SW 1271 (cell line): ENCODE measurements at regions not wholly inside any gene's neighbourhood (a gene's known extent, or its start where the extent isn't known, plus 50 kb on each side); places are given as distances from the start of the nearest gene placed in this dataset.

ENCODE experiments used
- DNase-seq, 2 experiments: peaks; one replicate each; lab custom pipeline; 2025; lab: John Stamatoyannopoulos, UW

DNA sequence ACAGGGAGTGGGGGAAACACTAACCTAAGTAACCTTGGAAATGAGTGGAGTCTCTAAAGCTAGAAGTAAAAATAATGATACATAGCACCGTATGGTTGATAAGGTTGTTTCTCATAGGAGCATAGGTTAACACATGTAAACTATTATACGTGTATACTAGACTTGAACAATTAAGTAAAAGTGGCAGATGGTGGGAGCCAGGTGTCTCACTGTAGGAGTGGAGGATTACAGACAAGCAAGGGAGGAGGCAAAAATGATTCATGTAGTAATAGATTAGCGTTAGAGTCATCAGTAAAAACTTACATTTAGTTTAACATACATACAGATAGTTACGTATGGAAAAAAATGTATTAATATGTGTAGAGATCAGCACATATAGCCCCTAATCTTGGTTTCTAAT lies 138.4 kb upstream of the DSCAM start:
- DNase-seq, result no peak

DNA sequence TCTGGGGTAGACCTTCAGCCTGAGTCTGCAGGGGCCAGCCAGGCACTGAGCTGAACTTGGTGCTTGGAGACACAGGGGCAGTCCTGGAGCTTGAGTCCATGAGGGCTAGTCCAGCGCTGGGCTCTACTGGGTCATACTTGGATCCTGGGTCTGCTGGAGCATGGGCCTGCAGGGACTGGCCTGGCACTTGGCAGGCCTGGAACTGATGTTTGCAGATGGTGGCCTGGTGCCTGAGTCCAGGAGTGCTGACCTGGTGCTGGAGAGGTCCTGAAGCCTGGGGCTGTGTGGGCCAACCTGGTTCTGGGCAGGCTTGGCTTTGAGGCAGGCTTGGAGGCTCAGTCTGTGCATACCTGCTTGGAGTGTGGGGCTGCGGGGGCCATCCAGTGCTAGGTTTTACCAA lies 143.4 kb upstream of the DSCAM start:
- no peak for DNase-seq

DNA sequence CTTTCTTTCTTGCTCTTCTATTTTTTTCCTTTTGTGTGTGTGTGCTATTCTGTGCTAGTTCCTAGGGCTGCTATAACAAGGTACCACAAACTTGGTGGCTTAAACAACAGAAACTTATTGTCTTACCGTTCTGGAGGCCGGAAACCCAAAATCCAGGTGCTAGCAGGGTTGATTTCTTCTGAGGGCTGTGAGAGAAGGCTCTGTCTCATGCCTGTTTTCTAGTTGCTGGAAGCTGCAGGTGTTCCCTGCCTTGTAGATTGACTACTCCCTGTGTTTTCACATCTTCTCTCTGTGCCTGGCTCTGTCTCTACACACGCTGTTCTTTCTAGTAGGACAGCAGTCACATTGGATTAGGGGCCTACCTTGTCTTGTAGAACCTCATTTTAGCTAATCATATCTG lies 150.9 kb upstream of the DSCAM start:
- no peak for DNase-seq

DNA sequence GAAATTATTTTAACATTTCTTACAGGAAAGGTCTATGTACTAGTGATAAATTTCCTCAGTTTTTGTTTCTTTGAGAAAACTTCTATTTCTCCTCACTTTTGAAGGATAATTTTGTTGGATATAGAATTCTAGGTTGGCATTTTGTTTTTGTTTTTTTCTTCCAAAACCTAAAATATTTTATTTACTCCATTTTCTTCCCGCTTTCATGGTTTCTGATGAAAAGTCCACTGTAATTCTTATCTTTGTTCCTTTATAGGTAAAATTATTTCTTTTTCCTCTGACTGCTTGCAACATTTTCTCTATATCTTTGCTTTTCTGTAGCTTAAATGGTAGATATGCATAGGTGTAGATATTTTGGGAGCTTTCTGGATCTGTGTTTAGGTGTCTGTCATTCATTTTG lies 153.9 kb upstream of the DSCAM start:
- no peak for DNase-seq

DNA sequence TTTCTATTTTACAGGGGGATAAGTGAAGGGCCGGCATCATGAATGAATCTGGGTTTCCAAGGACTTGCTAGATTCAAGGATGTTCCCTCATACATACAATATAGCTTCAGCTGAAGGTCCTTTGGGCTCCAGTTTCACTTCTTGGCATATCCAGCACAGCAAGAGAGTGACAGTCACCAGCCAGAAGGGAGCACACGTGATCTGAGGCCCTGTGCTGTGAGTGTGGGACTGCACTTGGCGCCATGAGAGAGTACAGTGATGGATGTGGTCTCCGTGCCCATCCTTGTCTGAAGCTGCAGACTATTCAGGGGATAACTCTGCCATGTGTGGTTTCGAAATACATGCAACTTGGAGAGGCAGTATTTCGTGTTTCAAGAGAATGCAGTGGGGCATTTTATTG lies 159.7 kb upstream of the DSCAM start:
- no peak for DNase-seq

DNA sequence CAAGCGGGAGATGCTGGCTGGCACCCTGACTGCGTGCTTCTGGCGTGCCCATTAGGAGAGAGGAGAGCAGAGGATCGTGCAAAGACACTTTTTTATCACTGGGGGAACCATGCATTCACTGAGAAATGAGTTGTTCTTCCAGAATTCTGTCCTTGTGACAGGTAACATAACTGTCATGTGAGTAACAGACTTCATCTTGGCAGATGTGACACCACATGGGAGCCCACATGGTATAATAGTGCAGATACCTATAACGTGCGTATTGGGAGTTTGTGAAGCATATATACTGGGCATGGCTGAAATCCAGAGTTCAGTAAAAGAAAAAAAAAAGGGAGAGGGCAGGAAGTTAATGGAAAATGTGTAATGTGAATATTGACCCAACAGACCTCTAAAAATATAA lies 159.6 kb upstream of the BACE2 start:
- no peak for DNase-seq

DNA sequence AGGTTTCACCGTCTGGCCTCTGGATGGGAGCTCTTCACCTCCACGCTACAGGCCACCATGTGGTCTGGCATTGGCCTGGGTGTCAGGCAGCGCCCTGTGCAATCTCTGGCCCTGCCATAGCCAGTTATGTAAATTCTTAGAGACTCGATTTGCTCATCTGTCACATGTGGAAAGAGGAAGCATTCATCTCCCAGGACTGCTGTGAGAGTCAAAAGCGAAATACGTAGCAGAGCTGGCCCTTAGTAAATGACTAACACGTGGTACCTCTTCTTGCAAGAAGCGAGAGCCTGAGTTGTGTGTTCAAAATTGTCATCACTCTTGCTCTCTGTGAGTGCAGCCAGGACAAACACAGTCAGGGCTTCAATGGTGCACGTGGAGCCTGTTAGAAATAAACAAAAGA lies 159.0 kb upstream of the BACE2 start:
- DNase-seq, result no peak

DNA sequence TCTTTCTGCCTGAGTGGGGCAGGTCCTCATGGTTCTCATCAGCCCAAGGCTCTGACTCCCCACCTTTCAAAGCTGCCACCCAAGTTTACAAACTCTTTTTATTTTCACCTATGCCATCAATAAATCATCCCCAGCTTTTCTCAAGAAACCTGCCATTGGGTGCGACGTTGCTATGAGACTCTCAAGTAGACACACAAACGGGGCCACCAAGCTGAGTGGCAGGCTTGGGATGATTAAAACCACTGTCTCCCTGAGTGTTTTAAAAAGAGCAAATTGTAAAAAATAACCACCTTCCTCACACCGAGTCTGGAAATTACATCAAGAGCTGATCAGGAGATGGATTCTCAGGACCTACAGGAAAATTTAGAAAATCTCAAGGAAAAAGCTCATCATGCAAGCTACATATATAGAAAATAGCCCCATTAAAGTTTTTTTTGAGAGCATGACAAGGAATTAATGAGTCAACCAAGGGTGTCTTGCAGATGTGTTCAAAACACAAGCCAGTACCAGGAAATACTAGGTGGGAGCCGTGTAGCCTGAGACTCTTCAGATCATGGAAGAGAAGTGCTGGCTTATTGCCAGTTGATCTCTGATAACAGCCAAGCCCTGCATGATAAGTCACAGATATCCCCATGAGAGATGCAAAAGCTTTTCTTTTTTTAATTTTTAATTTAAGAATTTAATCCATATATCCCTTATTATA lies 158.4 kb upstream of the BACE2 start:
- no peak for DNase-seq

DNA sequence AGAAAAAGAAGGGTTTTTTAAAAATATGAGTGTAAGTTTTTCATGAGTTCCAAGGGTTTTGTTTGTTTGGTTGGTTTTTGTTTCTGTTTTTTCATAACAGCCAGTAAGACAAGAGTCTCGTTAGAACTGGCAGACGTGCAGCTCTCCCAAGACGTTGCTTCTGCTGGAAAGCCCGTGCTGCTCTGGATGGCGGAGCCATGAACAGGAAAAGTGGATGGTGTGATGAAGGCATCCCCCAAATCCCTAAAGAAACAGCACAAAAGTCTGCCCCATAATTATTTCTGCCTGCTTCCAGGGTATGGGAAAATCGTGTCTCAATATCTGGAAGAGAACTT lies 157.9 kb upstream of the BACE2 start:
- no peak for DNase-seq

DNA sequence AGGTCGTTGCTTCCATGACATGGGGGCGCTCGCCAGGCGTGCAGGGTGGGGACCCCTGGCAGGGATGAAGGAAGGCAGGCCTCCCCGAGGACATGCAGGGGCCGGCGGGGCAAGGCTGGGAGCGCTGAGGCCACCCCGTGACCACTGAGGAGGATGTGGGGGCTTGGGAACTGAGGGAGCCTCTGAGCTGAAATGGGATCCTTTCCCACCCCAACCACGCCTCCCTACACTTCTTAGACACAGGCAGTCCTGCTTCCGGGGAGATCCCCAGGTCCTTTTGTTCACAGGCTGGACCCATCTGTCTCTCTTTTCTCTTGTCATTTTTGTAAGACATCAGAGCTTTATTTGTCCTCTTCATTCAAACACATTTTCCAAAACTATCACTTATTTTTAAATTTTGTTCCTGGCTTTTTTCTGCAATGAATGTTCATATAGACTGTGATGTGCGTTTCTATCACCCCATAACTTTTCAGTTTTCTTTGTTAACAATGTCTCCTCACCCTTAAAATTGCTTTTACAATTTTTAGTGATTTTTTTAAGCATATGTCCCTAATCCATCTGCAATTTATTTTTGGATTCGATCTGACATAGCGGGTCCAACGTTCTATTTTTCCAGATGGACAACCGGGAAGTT lies 156.7 kb upstream of the BACE2 start:
- DNase-seq, result no peak

DNA sequence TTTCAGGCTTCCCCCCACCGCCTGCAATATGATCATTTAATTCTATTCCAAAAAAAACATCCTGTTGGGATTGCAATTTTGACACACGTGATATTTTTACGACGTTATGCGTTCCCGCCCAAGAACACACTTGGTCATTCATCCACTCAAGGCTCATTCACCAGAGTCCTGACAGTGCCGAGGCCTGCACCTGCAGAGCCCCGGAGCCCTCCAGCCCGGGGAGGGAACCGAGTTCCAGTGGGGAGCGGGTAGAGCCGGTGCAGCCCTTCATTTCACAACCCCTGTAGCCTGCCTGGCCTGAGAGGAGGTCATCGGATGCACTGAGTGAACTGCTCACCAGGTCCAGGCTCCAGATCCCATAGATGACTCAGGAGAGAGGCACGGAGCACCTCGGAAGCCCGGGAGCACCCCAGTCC lies 156.0 kb upstream of the BACE2 start:
- DNase-seq, result no peak

DNA sequence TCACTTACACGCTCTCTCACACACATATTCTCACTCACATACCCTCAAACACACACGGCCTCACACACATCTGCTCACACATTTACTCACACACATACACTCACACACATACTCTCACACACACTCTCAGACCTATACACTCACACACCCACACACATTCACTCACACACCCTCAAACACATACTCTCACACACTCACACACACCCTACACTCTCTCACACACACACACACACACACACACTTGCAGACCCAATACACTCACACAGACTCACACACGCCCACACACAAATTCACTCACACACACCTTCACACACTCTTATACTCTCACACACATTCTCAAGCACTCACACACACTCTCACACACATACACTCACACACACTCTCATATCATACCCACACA lies 155.5 kb upstream of the BACE2 start:
- no peak for DNase-seq

DNA sequence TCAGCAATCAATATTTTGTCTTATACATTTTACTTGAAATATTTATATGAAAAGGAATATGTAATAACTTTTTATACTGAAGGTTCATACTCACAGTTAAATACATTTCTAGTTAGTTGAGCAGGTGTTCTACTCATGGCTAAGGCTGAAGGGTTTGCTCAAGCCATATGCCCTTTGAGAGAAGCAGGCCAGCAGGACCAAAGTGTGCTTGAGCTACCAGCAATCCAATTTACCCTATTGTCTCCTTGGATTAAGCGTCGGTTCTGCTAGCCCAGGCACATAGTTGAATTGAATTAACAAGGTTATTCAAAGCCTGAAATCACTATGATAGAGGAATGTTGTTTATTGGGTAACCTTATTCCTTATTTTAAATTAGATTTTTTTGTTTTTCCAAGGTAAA lies 151.5 kb upstream of the BACE2 start:
- no peak for DNase-seq

DNA sequence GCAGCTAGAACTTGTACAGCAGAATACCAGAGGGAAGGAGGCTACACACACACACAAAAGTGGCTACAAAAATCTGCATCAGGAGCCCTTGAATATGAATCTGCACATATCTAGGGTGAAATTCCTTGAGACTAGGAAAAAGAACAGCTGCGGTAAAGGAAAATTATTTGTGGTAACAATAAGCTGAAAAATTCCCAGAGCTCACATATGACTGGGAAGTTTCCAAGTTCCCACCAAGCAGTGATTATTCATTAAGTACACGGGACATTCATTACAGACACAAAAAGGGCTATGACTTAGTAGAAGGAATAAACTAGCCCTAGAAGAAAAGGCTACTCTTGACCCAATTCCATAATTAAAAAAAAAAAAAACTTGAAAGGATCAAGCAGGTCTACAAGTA lies 149.5 kb upstream of the BACE2 start:
- DNase-seq, result no peak

DNA sequence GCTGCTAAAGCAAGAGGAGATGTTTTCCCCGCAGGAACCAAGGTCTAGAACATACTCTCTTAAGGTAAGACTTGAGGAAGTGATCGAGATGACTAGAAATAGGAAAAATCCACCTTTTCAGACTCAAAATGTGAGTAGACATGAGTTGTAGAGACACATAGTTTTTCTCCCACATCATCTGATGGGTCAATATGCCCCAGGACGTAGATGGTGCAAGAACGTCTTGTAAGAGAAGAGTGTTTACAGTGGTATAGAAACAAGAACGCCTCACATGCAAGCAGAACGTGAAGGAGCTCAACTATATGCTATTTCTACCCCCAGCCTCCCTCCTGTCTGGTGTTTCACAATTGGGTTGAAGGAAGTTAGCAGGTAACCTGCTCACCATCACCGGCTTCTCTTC lies 144.0 kb upstream of the BACE2 start:
- no peak for DNase-seq

DNA sequence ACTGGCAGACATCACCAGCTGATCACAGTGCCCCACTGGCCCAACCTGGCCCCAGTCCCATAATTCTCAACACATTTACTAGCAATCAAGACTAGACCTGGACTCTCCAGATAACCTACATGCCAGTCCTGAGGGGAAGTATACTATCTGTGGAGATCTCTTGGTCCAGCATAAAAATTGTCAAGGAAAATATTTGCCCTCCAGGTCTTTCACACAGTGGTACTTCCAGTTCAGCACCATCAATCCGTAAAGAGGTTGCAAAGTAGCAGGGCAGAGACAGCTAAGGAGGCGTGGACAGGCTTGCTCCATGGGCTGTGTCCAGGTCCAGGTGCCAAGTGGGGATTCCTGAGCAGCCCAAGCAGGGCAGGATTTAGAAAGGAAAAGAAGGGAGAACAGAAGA lies 143.6 kb upstream of the BACE2 start:
- no peak for DNase-seq

DNA sequence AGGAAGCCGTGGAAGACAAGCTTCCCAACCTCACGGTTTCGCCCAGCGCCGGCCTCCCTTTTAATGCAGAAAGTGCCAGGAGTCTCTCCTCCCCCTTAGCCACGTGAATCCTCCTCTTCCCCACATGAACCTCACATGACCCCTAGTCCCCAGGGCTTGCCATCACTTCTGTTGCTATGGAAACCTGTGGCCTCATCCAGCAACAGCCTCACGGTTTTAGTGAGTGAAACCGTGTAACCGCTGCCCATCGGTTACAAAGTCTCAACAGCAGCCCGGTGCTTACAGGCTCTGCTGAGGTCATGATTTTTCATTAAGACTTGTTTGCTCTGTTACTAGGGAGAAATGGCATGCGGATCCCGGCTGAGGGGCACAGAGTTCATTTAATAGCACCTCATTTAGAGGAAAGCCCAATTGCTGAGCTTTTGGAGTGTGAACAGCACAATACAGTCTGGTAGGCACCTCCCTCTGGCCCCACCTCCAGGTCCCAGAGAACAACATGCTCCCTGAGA lies 143.2 kb upstream of the BACE2 start:
- DNase-seq, result no peak

DNA sequence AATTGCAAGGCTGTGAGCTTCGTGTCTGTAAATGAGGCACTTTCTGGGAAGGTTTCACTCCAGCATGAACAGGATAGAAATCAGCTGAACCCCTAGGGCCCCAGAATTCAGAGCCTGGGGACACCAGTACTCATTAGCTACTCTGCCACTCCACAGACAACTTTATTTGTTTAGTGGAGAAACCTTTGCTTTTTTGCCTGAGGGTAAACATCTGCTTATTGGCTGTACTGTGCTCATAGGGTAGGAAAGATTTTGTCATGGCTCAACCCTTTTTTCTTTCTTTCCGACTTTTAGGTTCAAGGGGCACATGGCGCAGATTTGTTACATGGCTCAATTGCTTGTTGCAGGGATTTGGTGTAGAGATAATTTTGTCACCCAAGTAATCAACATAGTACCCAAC lies 138.4 kb upstream of the BACE2 start:
- DNase-seq, result no peak

DNA sequence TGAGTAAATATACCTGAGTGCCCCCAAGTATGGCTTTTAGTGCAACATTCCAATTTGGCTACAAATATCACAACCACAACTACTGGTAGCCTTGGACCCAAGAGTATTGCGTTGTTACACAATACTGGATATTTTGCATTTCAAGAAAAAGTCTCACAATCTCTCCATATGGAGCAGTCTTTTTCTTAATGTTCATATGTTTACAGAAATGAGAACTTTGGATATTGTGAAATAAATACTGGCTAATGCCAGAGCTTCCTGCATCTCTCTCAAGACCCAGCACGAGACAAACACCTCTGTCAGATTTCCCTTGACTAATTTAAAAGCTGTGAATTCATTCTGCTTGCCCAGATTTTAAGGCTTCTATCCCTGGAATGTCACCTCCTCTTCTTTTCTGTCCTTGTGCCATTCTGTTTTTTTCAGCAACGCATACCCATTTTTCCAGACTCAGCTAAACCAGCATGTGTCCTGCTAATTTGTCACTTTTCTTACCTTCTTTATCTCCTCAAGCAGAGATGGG lies 136.2 kb upstream of the BACE2 start:
- DNase-seq, result no peak

DNA sequence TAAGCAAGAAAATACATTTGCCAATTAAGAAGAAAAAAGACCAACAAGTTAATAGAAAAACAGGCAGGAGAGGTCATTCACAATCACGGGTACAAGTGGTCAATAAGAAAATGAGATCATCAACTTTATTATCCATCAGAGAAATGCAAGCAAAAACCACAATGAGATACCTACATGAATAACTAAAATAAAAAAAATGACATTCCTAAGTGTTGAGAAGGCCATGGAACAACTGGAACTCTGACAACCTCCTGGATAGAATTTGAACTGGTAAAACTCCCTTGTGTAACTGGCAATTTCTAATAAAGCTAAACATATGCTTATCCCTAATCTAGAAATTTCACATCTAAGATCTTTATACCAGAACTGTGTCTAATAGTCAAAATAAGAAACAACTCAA lies 135.4 kb upstream of the BACE2 start:
- no peak for DNase-seq

DNA sequence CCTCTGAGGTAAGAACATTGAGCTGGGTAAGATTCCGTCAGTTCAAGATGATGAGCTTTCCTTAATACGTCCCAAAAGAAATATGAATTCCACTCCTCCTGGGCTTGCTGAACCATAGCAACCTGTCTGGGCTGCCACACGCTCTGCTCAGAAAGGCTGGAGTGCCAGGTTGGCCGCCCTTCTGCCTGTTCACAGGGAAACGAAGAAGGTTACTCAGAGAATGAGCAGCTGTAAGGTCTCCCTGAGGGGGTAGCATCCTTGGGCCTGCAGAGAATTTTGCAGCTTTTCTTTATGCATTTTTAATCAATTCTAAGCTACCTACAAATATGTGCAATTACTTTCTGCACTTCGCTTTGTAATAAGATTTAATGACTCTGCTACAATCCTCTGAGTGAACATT lies 130.7 kb upstream of the BACE2 start:
- no peak for DNase-seq

DNA sequence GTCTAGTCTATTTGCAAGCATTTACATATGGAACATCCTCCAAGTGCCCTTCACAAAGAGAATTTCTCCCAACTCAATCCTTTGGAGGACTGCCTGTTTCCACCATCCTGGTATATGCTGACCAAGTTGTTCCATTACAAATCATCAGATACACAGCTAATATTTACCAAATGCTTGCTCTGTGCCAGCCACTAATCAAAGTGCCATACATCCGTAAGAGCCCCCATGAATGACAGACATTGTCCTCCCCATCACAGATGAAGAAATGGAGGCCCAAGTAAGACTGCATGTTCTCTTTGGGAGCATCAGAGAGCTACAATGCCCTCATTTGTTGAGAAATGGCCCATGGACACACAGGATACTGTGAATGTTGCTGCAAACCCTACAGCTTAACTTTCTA lies 130.0 kb upstream of the BACE2 start:
- DNase-seq, result no peak

DNA sequence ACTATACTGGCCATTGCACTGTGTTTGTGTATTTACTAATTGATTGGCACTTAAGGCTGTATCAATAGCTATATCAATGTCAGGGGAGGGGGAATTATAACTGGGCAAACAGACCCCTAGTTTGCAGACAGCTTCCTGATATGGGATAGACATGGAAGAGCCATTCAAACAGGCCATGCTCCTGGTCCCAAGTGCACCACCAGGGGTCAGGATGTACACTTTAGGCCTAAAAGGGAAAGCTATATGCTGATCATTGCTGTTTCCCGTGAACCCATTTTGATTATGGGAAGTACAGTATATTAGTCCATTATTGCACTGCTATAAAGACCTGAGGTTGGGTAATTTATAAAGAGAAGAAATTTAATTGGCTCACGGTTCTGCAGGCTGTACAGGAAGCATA lies 124.9 kb upstream of the BACE2 start:
- no peak for DNase-seq
